Cortex of kidney (tissue), 1 donor: ENCODE measurements at regions not wholly inside any gene's neighbourhood (a gene's known extent, or its start where the extent isn't known, plus 50 kb on each side); places are given as distances from the start of the nearest gene placed in this dataset.
"Not testable (repeated sequence)": the region's sequence is repeated elsewhere in the genome, so short reads cannot be mapped to it uniquely, and the experiment has no call there.

Source experiments
- DNase-seq: peaks from one replicate; lab custom pipeline; 2025; lab: John Stamatoyannopoulos, UW

- DNase-seq: no peak
Measured at GRCh38 chr11:15657264-15657663, 542.5 kb downstream of the INSC start.

- DNase-seq: no peak
Measured at GRCh38 chr11:15660496-15660895, 545.8 kb downstream of the INSC start.

GRCh38 chr11:15662285-15662684 is 547.6 kb downstream of the INSC start:
- no peak for DNase-seq

GRCh38 chr11:15663777-15664218 is 549.1 kb downstream of the INSC start:
- no peak for DNase-seq

- no peak for DNase-seq
Measured at GRCh38 chr11:15665368-15665871, 550.7 kb downstream of the INSC start.

- no peak for DNase-seq
Measured at GRCh38 chr11:15667127-15667725, 552.5 kb downstream of the INSC start.

GRCh38 chr11:15668718-15669117 is 554.0 kb downstream of the INSC start:
- DNase-seq: no peak

- DNase-seq: no peak
Measured at GRCh38 chr11:15670520-15671070, 555.9 kb downstream of the INSC start.

GRCh38 chr11:15671216-15671615 is 556.5 kb downstream of the INSC start:
- no peak for DNase-seq

- no peak for DNase-seq
Measured at GRCh38 chr11:15672825-15673224, 558.1 kb downstream of the INSC start.

- no peak for DNase-seq
Measured at GRCh38 chr11:15673408-15673831, 558.7 kb downstream of the INSC start.

- no peak for DNase-seq
Measured at GRCh38 chr11:15674756-15675155, 560.0 kb downstream of the INSC start.

GRCh38 chr11:15675683-15676082 is 561.0 kb downstream of the INSC start:
- DNase-seq: no peak

- DNase-seq: no peak
Measured at GRCh38 chr11:15677181-15677580, 562.5 kb downstream of the INSC start.

GRCh38 chr11:15683528-15683927 is 568.8 kb downstream of the INSC start:
- DNase-seq: no peak

GRCh38 chr11:15685306-15685705 is 570.6 kb downstream of the INSC start:
- DNase-seq: no peak

GRCh38 chr11:15686259-15686658 is 571.5 kb downstream of the INSC start:
- DNase-seq: not testable (repeated sequence)

GRCh38 chr11:15687342-15687741 is 572.6 kb downstream of the INSC start:
- DNase-seq: no peak

GRCh38 chr11:15688351-15688792 is 573.6 kb downstream of the INSC start:
- no peak for DNase-seq

GRCh38 chr11:15690320-15690719 is 575.6 kb downstream of the INSC start:
- DNase-seq: no peak

- no peak for DNase-seq
Measured at GRCh38 chr11:15692739-15693138, 578.0 kb downstream of the INSC start.

- no peak for DNase-seq
Measured at GRCh38 chr11:15695096-15695721, 580.5 kb downstream of the INSC start.

GRCh38 chr11:15696069-15696468 is 581.3 kb downstream of the INSC start:
- DNase-seq: no peak
